SK-N-MC (cell line): ENCODE measurements at regions not wholly inside any gene's neighbourhood (a gene's known extent, or its start where the extent isn't known, plus 50 kb on each side); places are given as distances from the start of the nearest gene placed in this dataset.
"Not testable (repeated sequence)": the region's sequence is repeated elsewhere in the genome, so short reads cannot be mapped to it uniquely, and the experiment has no call there.

Experiments
- EZH2 ChIP-seq: fragments of 200-600 bp; sonication (generic); IDR thresholded peaks from one replicate; pipeline ENCODE4 v1.6.1; 2017; ENCODE audit warnings: antibody characterized with exemption
- FOXP2 ChIP-seq: optimal IDR thresholded peaks from 2 replicates; pipeline ENCODE3; 2011; ENCODE audit warnings: mild to moderate bottlenecking, moderate library complexity; ENCODE audit not compliant: insufficient read depth; ENCODE audit errors: extremely low read length, control extremely low read depth
- POLR2AphosphoS5 ChIP-seq: IDR thresholded peaks from 2 replicates; pipeline ENCODE4 v1.6.1; 2012; ENCODE audit warnings: mild to moderate bottlenecking, low read depth, low read length, borderline replicate concordance

DNA sequence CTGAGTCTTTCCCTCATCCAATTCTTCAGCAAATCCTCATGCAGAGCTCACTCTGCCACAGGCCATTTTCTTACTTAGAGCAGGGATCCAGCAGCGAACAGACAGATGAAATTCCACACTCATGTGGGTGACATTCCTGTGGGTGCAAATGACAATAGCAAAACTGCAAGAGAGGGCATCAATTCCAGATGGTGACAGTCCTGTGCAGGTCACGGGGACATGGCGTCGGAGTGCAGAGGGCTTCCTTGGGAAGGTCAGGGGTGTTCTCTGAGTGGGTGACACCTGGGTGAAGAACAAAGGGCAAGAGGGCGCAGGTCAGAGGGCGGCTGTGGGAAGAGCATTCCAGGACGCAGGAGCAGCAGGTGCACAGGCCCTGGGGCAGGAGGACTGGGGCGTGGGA is 500.0 kb downstream of the PREX1 start:
- not testable (repeated sequence) for TF ChIP-seq POLR2AphosphoS5, EZH2, FOXP2
